IgD-negative memory B cell (primary cell): ENCODE measurements at regions not wholly inside any gene's neighbourhood (a gene's known extent, or its start where the extent isn't known, plus 50 kb on each side); places are given as distances from the start of the nearest gene placed in this dataset.

Experiments used
- H3K27ac Mint-ChIP-seq, 3 donors: one replicate each; pipeline ENCODE4 v1.8.0; 2020 to 2022; ENCODE audit warnings: mild to moderate bottlenecking in 3 of 3, mixed read lengths in 3 of 3, moderate library complexity in 1 of 3
- H3K27me3 Mint-ChIP-seq: one replicate; pipeline ENCODE4 v1.8.0; 2021; ENCODE audit warnings: mixed read lengths
- H3K36me3 Mint-ChIP-seq: one replicate; pipeline ENCODE4 v1.8.0; 2020; ENCODE audit warnings: mild to moderate bottlenecking, mixed read lengths
- H3K4me1 Mint-ChIP-seq, 3 donors: one replicate each; pipeline ENCODE4 v1.8.0; 2020 to 2022; ENCODE audit warnings: mixed read lengths in 3 of 3, mild to moderate bottlenecking in 1 of 3
- H3K4me3 Mint-ChIP-seq, 4 donors: one replicate each; pipeline ENCODE4 v1.8.0; 2020 to 2022; ENCODE audit warnings: mild to moderate bottlenecking in 4 of 4, mixed read lengths in 4 of 4, moderate library complexity in 3 of 4
- H3K9me3 Mint-ChIP-seq, 3 donors: one replicate each; pipeline ENCODE4 v1.8.0; 2020 to 2021; ENCODE audit warnings: mixed read lengths in 3 of 3, mild to moderate bottlenecking in 1 of 3

GRCh38 chr4:14313757-14314156 lies 686.2 kb upstream of the BOD1L1 start:
- Mint-ChIP-seq H3K9me3 (peaks cover 0 to 4% (median 0%) of the 10 kb centered on the region in 3 donors), H3K27me3 (no peaks in the 10 kb centered on the region), H3K4me1 (peaks cover 9 to 11% (median 10%) of the 10 kb centered on the region in 3 donors), H3K36me3 (no peaks in the 10 kb centered on the region), H3K4me3 (no peak overlapping the region), H3K27ac (no peak overlapping the region)

- no peak overlapping the region for H3K4me3 Mint-ChIP-seq
- H3K9me3 Mint-ChIP-seq = peaks cover 0 to 2% (median under 1%) of the 10 kb centered on the region in 3 donors
- H3K27ac Mint-ChIP-seq = no peak overlapping the region
- H3K4me1 Mint-ChIP-seq = peaks cover 8% of the 10 kb centered on the region in 3 donors
- no peaks in the 10 kb centered on the region for H3K36me3 Mint-ChIP-seq
- H3K27me3 Mint-ChIP-seq = no peaks in the 10 kb centered on the region
Measured at GRCh38 chr4:14315129-14315528, 687.2 kb upstream of the CPEB2 start.

DNA sequence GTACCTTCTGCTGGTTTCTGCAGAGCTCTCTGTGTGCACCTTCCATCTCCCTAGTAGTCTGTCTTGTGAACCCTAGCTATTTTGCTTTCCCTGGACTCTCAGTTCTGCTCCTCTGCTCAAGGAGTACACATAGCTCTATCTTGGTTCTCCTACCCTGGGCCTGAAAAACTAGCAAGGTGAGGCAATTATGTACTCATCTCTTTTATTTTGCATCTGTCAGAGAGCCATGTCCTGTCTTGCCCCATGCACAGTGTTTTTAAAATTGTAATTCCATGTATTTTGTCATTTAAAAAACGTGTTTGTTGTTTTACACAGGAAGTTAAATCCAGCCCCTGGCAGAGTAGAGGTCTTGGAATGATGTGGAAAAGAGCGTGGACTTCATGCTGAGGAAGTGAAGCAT lies 684.9 kb upstream of the CPEB2 start:
- no peaks in the 10 kb centered on the region for H3K36me3 Mint-ChIP-seq
- no peaks in the 10 kb centered on the region for H3K27me3 Mint-ChIP-seq
- peaks cover 0 to 5% (median 2%) of the 10 kb centered on the region in 3 donors for H3K9me3 Mint-ChIP-seq
- peaks cover 6 to 12% (median 8%) of the 10 kb centered on the region in 3 donors for H3K4me1 Mint-ChIP-seq
- H3K4me3 Mint-ChIP-seq = no peak overlapping the region
- no peak overlapping the region for H3K27ac Mint-ChIP-seq

GRCh38 chr4:14318671-14319070 lies 683.6 kb upstream of the CPEB2 start:
- H3K4me3 Mint-ChIP-seq = no peak overlapping the region
- no peaks in the 10 kb centered on the region for H3K27me3 Mint-ChIP-seq
- no peaks in the 10 kb centered on the region for H3K36me3 Mint-ChIP-seq
- no peak overlapping the region for H3K27ac Mint-ChIP-seq
- peaks cover 0 to 6% (median 3%) of the 10 kb centered on the region in 3 donors for H3K4me1 Mint-ChIP-seq
- H3K9me3 Mint-ChIP-seq = peaks cover 0 to 5% (median 2%) of the 10 kb centered on the region in 3 donors

GRCh38 chr4:14321723-14322122 lies 680.6 kb upstream of the CPEB2 start:
- Mint-ChIP-seq H3K9me3 (peaks cover 2 to 7% (median 6%) of the 10 kb centered on the region in 3 donors), H3K27ac (no peak overlapping the region), H3K4me1 (peaks cover 0 to 6% (median 3%) of the 10 kb centered on the region in 3 donors), H3K36me3 (peaks cover 2% of the 10 kb centered on the region), H3K27me3 (no peaks in the 10 kb centered on the region), H3K4me3 (peak overlapping the region in 1 of 4 donors; percentile 14)

GRCh38 chr4:14323191-14323590 lies 679.1 kb upstream of the CPEB2 start:
- peaks cover 2% of the 10 kb centered on the region for H3K36me3 Mint-ChIP-seq
- H3K27ac Mint-ChIP-seq = no peak overlapping the region
- H3K4me1 Mint-ChIP-seq = peaks cover 0 to 4% (median 3%) of the 10 kb centered on the region in 3 donors
- H3K9me3 Mint-ChIP-seq = peaks cover 2 to 6% (median 5%) of the 10 kb centered on the region in 3 donors
- H3K27me3 Mint-ChIP-seq = no peaks in the 10 kb centered on the region
- no peak overlapping the region for H3K4me3 Mint-ChIP-seq

- H3K27ac Mint-ChIP-seq = no peak overlapping the region
- peaks cover 2% of the 10 kb centered on the region for H3K36me3 Mint-ChIP-seq
- H3K4me1 Mint-ChIP-seq = no peaks in the 10 kb centered on the region
- no peak overlapping the region for H3K4me3 Mint-ChIP-seq
- no peaks in the 10 kb centered on the region for H3K27me3 Mint-ChIP-seq
- peaks cover 0 to 8% (median 4%) of the 10 kb centered on the region in 3 donors for H3K9me3 Mint-ChIP-seq
Measured at GRCh38 chr4:14329228-14329627, 673.1 kb upstream of the CPEB2 start.

- no peak overlapping the region for H3K4me3 Mint-ChIP-seq
- peaks cover 0 to 6% (median 2%) of the 10 kb centered on the region in 3 donors for H3K9me3 Mint-ChIP-seq
- H3K36me3 Mint-ChIP-seq = no peaks in the 10 kb centered on the region
- H3K27ac Mint-ChIP-seq = no peak overlapping the region
- peaks cover 0 to 10% (median 3%) of the 10 kb centered on the region in 3 donors for H3K4me1 Mint-ChIP-seq
- no peaks in the 10 kb centered on the region for H3K27me3 Mint-ChIP-seq
Measured at GRCh38 chr4:14333616-14334015, 668.7 kb upstream of the CPEB2 start.

GRCh38 chr4:14334166-14334565 lies 668.1 kb upstream of the CPEB2 start:
- Mint-ChIP-seq H3K4me3 (no peak overlapping the region), H3K36me3 (no peaks in the 10 kb centered on the region), H3K4me1 (peaks cover 5 to 16% (median 8%) of the 10 kb centered on the region in 3 donors), H3K9me3 (peaks cover 0 to 6% (median 2%) of the 10 kb centered on the region in 3 donors), H3K27me3 (no peaks in the 10 kb centered on the region), H3K27ac (no peak overlapping the region)

DNA sequence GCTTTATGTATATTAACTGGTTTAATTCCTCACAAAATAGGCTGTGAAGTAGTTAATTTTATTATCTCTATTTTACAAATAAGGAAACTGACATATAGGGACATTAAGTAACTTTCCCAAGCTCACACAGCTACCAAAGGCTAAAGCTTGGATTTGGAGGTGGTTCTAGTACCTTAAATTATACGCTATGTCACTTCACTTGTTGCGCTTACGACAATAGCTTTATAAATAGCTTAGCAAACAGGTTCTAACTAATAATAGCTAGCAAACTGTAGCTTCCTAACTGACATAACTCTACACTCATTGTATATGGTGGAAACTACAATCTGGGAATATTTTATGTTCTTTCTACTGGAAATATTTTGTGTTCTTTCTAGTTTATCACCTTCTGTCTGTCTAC lies 666.4 kb upstream of the CPEB2 start:
- Mint-ChIP-seq H3K9me3 (peaks cover 0 to 6% (median 2%) of the 10 kb centered on the region in 3 donors), H3K4me1 (peaks cover 16 to 30% (median 17%) of the 10 kb centered on the region in 3 donors), H3K36me3 (no peaks in the 10 kb centered on the region), H3K27me3 (no peaks in the 10 kb centered on the region), H3K4me3 (no peak overlapping the region), H3K27ac (no peak overlapping the region)

DNA sequence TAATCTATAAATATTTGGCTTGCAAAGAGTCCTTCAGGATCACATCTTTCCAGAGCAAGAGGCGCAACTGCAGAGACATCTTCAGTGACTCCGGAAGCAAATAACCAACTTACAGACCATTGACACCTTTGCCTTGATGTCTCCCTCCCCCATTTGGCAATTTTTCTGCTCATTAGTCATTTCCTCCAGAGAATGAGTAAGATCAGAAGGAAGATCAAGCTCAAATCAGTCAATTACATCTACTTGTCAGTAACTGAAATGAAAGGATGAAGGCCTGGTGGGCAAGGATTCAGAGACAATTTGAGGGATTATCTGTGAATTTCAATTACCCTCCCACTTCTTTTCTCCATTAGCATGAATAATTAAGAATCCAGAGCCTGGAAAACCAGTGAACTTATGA lies 665.6 kb upstream of the CPEB2 start:
- Mint-ChIP-seq H3K9me3 (peaks cover 0 to 6% (median 0%) of the 10 kb centered on the region in 3 donors), H3K36me3 (no peaks in the 10 kb centered on the region), H3K27ac (peak overlapping the region in 1 of 3 donors; percentile 44), H3K4me3 (no peak overlapping the region), H3K27me3 (no peaks in the 10 kb centered on the region), H3K4me1 (peaks cover 16 to 30% (median 17%) of the 10 kb centered on the region in 3 donors)

GRCh38 chr4:14337892-14338584 lies 664.2 kb upstream of the CPEB2 start:
- Mint-ChIP-seq H3K27me3 (no peaks in the 10 kb centered on the region), H3K9me3 (peaks cover 0 to 6% (median 0%) of the 10 kb centered on the region in 3 donors), H3K27ac (no peak overlapping the region), H3K4me1 (peaks cover 16 to 30% (median 17%) of the 10 kb centered on the region in 3 donors), H3K4me3 (no peak overlapping the region), H3K36me3 (no peaks in the 10 kb centered on the region)

DNA sequence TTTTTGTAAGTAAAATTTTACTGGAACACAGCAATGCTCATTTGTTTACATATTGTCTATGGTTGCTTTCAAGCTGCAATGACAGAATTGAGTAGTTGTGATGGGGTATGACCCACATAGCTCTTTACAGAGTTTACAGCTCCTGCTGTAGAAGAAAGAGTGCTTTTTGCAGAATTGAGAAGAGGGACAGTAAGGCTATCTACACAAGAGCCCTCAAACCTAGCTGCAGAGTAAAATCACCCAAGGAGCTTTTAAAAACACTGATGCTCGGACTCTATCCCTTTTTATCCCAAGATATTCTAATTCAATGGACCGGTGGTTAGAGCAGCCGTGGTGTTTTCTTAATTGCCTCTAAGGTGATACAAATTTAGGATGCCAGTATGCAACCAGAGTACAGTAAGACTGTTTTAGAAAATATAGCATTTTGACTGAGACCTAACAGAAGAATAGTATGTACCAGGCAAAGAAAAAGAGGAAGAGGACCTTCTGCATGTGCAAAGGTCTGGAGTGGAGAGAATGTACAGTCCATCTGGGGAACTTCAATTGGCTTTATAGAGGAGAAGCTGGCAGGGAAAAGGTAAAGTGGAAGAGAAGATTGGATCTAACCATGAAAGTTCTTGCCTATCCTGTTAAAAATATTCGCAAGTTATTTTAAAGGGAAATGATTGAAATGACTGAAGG lies 663.6 kb upstream of the CPEB2 start:
- Mint-ChIP-seq H3K9me3 (peaks cover 0 to 6% (median 0%) of the 10 kb centered on the region in 3 donors), H3K36me3 (no peaks in the 10 kb centered on the region), H3K27ac (no peak overlapping the region), H3K4me1 (peaks cover 16 to 31% (median 17%) of the 10 kb centered on the region in 3 donors), H3K27me3 (no peaks in the 10 kb centered on the region), H3K4me3 (peak overlapping the region in 1 of 4 donors; percentile 46)

DNA sequence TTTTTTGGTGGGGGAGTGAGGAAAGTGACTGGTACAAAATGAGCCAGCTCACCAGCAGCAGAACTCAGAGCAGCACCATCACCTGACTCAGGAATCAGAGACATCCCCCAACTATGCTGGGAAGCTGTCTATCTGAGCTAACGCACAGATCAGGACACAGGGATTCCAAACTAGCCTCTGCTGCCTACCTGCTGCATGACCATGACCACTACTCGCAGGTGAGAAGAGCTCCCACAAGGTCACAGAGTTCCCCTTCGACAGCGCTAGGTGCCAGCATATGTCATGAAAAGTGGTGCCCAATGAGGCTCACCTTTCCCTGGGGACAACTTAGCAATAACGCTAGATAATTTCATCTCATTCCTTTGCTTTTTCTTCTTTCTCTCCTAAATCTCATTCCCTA lies 662.6 kb upstream of the CPEB2 start:
- Mint-ChIP-seq H3K4me1 (peaks cover 16 to 38% (median 22%) of the 10 kb centered on the region in 3 donors), H3K9me3 (no peaks in the 10 kb centered on the region), H3K4me3 (peak overlapping the region in 1 of 4 donors; percentile 67), H3K36me3 (no peaks in the 10 kb centered on the region), H3K27ac (no peak overlapping the region), H3K27me3 (no peaks in the 10 kb centered on the region)

- peak overlapping the region in 1 of 4 donors; percentile 67 for H3K4me3 Mint-ChIP-seq
- H3K36me3 Mint-ChIP-seq = no peaks in the 10 kb centered on the region
- no peaks in the 10 kb centered on the region for H3K27me3 Mint-ChIP-seq
- no peak overlapping the region for H3K27ac Mint-ChIP-seq
- peaks cover 19 to 41% (median 26%) of the 10 kb centered on the region in 3 donors for H3K4me1 Mint-ChIP-seq
- H3K9me3 Mint-ChIP-seq = no peaks in the 10 kb centered on the region
Measured at GRCh38 chr4:14340321-14340720, 662.0 kb upstream of the CPEB2 start.
